ENCODE measurements at regions not wholly inside any gene's neighbourhood (a gene's known extent, or its start where the extent isn't known, plus 50 kb on each side); places are given as distances from the start of the nearest gene placed in this dataset.

GRCh38 chr13:57353831-57354230, 186.8 kb downstream of the PRR20E start:
- TF ChIP-seq POLR2A (IDR thresholded peaks at IDR 0.05) (no peak), CTCF (IDR thresholded peaks at IDR 0.05 in 4 of 5, conservative IDR thresholded peaks at IDR 0.05 in 1 of 5) (no peak)
- Histone ChIP-seq H3K27me3 (no peaks in the 10 kb centered on the region), H3K9me3 (no peaks in the 10 kb centered on the region), H3K4me1 (no peaks in the 10 kb centered on the region), H3K4me3 (no peak overlapping the region), H3K27ac (no peak overlapping the region), H3K36me3 (no peaks in the 10 kb centered on the region)
- ATAC-seq = no peak
- in situ Hi-C loops (cut with MboI; ENCODE audit: low sequenced_read_pairs in 4 of 4) = no loop called here
- intact Hi-C loops (cut with DNase I; ENCODE audit: low total_unique reads) = no loop called here
- no peak for DNase-seq

GRCh38 chr13:57375876-57376275, 208.9 kb downstream of the PRR20E start:
- H3K9me3 ChIP-seq = no peaks in the 10 kb centered on the region
- no peak overlapping the region for H3K4me3 ChIP-seq
- H3K27me3 ChIP-seq = no peaks in the 10 kb centered on the region
- H3K27ac ChIP-seq = no peak overlapping the region
- no peaks in the 10 kb centered on the region for H3K36me3 ChIP-seq
- in situ Hi-C loops (cut with MboI; ENCODE audit: low sequenced_read_pairs in 4 of 4) (no loop called here), intact Hi-C loops (cut with DNase I; ENCODE audit: low total_unique reads) (no loop called here)
- ATAC-seq (no peak), DNase-seq (no peak)
- H3K4me1 ChIP-seq = no peaks in the 10 kb centered on the region
- TF ChIP-seq POLR2A (IDR thresholded peaks at IDR 0.05) (no peak), CTCF (IDR thresholded peaks at IDR 0.05 in 4 of 5, conservative IDR thresholded peaks at IDR 0.05 in 1 of 5) (no peak)

GRCh38 chr13:57408312-57408711, 223.2 kb upstream of the PCDH17 start:
- Histone ChIP-seq H3K27me3 (no peaks in the 10 kb centered on the region), H3K4me3 (no peak overlapping the region), H3K9me3 (no peaks in the 10 kb centered on the region), H3K27ac (no peak overlapping the region), H3K36me3 (no peaks in the 10 kb centered on the region), H3K4me1 (no peaks in the 10 kb centered on the region)
- no peak for DNase-seq
- intact Hi-C loops (cut with DNase I; ENCODE audit: low total_unique reads) = no loop called here
- no peak for ATAC-seq
- TF ChIP-seq CTCF (IDR thresholded peaks at IDR 0.05 in 4 of 5, conservative IDR thresholded peaks at IDR 0.05 in 1 of 5) (no peak), POLR2A (IDR thresholded peaks at IDR 0.05) (no peak)
- in situ Hi-C loops (cut with MboI; ENCODE audit: low sequenced_read_pairs in 4 of 4) = no loop called here

- Histone ChIP-seq H3K4me3 (no peak overlapping the region), H3K9me3 (no peaks in the 10 kb centered on the region), H3K4me1 (no peaks in the 10 kb centered on the region), H3K27ac (no peak overlapping the region), H3K27me3 (no peaks in the 10 kb centered on the region), H3K36me3 (no peaks in the 10 kb centered on the region)
- TF ChIP-seq POLR2A (IDR thresholded peaks at IDR 0.05) = no peak
- no peak for TF ChIP-seq CTCF (IDR thresholded peaks at IDR 0.05 in 4 of 5, conservative IDR thresholded peaks at IDR 0.05 in 1 of 5)
- intact Hi-C loops (cut with DNase I; ENCODE audit: low total_unique reads) (no loop called here), in situ Hi-C loops (cut with MboI; ENCODE audit: low sequenced_read_pairs in 4 of 4) (no loop called here)
- DNase-seq = no peak
- no peak for ATAC-seq
These were observed 222.4 kb upstream of the PCDH17 start for GRCh38 chr13:57409121-57409520.

GRCh38 chr13:57409656-57410055, 221.9 kb upstream of the PCDH17 start:
- no peak overlapping the region for H3K4me3 ChIP-seq
- H3K9me3 ChIP-seq = no peaks in the 10 kb centered on the region
- H3K4me1 ChIP-seq = no peaks in the 10 kb centered on the region
- no peak for DNase-seq
- no peak for TF ChIP-seq POLR2A (IDR thresholded peaks at IDR 0.05)
- TF ChIP-seq CTCF (IDR thresholded peaks at IDR 0.05 in 4 of 5, conservative IDR thresholded peaks at IDR 0.05 in 1 of 5) = no peak
- H3K36me3 ChIP-seq = no peaks in the 10 kb centered on the region
- in situ Hi-C loops (cut with MboI; ENCODE audit: low sequenced_read_pairs in 4 of 4) (no loop called here), intact Hi-C loops (cut with DNase I; ENCODE audit: low total_unique reads) (no loop called here)
- ATAC-seq = no peak
- H3K27ac ChIP-seq = no peak overlapping the region
- no peaks in the 10 kb centered on the region for H3K27me3 ChIP-seq
